Endodermal cell (in vitro differentiated cells): ENCODE measurements at regions not wholly inside any gene's neighbourhood (a gene's known extent, or its start where the extent isn't known, plus 50 kb on each side); places are given as distances from the start of the nearest gene placed in this dataset.

Experiments
- DNase-seq: peaks from one replicate; pipeline ENCODE4 v3.0.0-alpha.2; 2017
- H3K27ac ChIP-seq: 2 replicates; pipeline ENCODE4 v1.5.1; 2013; ENCODE audit warnings: mild to moderate bottlenecking, low read depth, low read length, moderate library complexity
- H3K27me3 ChIP-seq: 2 replicates; pipeline ENCODE4 v1.6.1; 2013; ENCODE audit warnings: mild to moderate bottlenecking, low read length, moderate library complexity; ENCODE audit not compliant: insufficient read depth, control insufficient read depth, poor library complexity, severe bottlenecking
- H3K36me3 ChIP-seq: 2 replicates; pipeline ENCODE4 v1.7.0; 2013; ENCODE audit warnings: mild to moderate bottlenecking, low read length, moderate library complexity; ENCODE audit not compliant: control insufficient read depth, insufficient read depth
- H3K4me1 ChIP-seq: one replicate; pipeline ENCODE4 v1.7.0; 2013; ENCODE audit warnings: low read length; ENCODE audit not compliant: control insufficient read depth, insufficient read depth
- H3K4me3 ChIP-seq: 2 replicates; pipeline ENCODE4 v1.5.1; 2013; ENCODE audit warnings: mild to moderate bottlenecking, low read length, moderate library complexity
- H3K9ac ChIP-seq: 2 replicates; pipeline ENCODE4 v1.6.1; 2013; ENCODE audit warnings: mild to moderate bottlenecking, low read length, moderate library complexity; ENCODE audit not compliant: poor library complexity, severe bottlenecking; ENCODE audit errors: extremely low read depth
- H3K9me3 ChIP-seq: 2 replicates; pipeline ENCODE4 v1.6.1; 2013; ENCODE audit warnings: mild to moderate bottlenecking, low read length, moderate library complexity; ENCODE audit not compliant: control insufficient read depth
- H3K27ac Mint-ChIP-seq: 2 replicates; pipeline ENCODE4 v1.8.0; 2020; ENCODE audit warnings: mixed read lengths
- H3K27me3 Mint-ChIP-seq: 2 replicates; pipeline ENCODE4 v1.8.0; 2021; ENCODE audit warnings: mild to moderate bottlenecking, mixed read lengths; ENCODE audit not compliant: insufficient read depth
- H3K36me3 Mint-ChIP-seq: 2 replicates; pipeline ENCODE4 v1.8.0; 2020; ENCODE audit warnings: low read depth, mixed read lengths
- H3K4me1 Mint-ChIP-seq: 2 replicates; pipeline ENCODE4 v1.8.0; 2020; ENCODE audit warnings: mixed read lengths
- H3K4me3 Mint-ChIP-seq: 2 replicates; pipeline ENCODE4 v1.8.0; 2020; ENCODE audit warnings: mild to moderate bottlenecking, moderate library complexity, mixed read lengths
- H3K9me3 Mint-ChIP-seq: 2 replicates; pipeline ENCODE4 v1.8.0; 2020; ENCODE audit warnings: mild to moderate bottlenecking, mixed read lengths
- CTCF ChIP-seq: fragments of 200-600 bp; sonication (generic); conservative IDR thresholded peaks from 2 replicates; pipeline ENCODE4 v1.5.0; 2021; ENCODE audit warnings: antibody characterized with exemption, mild to moderate bottlenecking
- WGBS, 2 experiments: methylation state at CpG; one replicate each; pipeline versions ENCODE4 v1.1.5 to v1.1.7; 2013; ENCODE audit warnings: missing lambda C conversion rate in 2 of 2, mixed read lengths in 1 of 2; ENCODE audit not compliant: insufficient coverage in 1 of 2, insufficient read length in 1 of 2; 5-methylcytosine and 5-hydroxymethylcytosine counted together

GRCh38 chr5:5372511-5372910 lies 50.0 kb upstream of the ICE1 start:
- no peaks in the 10 kb centered on the region for H3K36me3 Mint-ChIP-seq
- H3K4me1 ChIP-seq: no peaks in the 10 kb centered on the region

More at GRCh38 chr5:5372511-5372910, 50.0 kb upstream of the ICE1 start:
- no peak for TF ChIP-seq CTCF
- H3K9me3 ChIP-seq: no peaks in the 10 kb centered on the region
- H3K27ac ChIP-seq: no peak overlapping the region
- Mint-ChIP-seq H3K27ac (no peak overlapping the region), H3K4me1 (peaks cover 8% of the 10 kb centered on the region), H3K9me3 (peaks cover 2% of the 10 kb centered on the region), H3K4me3 (no peak overlapping the region), H3K27me3 (peaks cover 2% of the 10 kb centered on the region)
- no peak overlapping the region for H3K4me3 ChIP-seq
- WGBS, 2 experiments: 92 to 100% methylated on average over 1 of the region's 1 CpG
- no peak overlapping the region for H3K9ac ChIP-seq
- no peaks in the 10 kb centered on the region for H3K36me3 ChIP-seq
- DNase-seq: no peak
- no peaks in the 10 kb centered on the region for H3K27me3 ChIP-seq
